CD14-positive monocyte (primary cell): ENCODE measurements at regions not wholly inside any gene's neighbourhood (a gene's known extent, or its start where the extent isn't known, plus 50 kb on each side); places are given as distances from the start of the nearest gene placed in this dataset.

ENCODE experiments used
- DNase-seq, 3 donors: peaks; one replicate each; pipeline ENCODE4 v3.0.0-alpha.2; 2011 to 2022
- H2AFZ ChIP-seq: 2 replicates; pipeline ENCODE4 v1.6.0; 2012; ENCODE audit warnings: mild to moderate bottlenecking, low read depth, low read length, inconsistent platforms; ENCODE audit not compliant: insufficient read depth, poor library complexity, severe bottlenecking
- H3K27ac ChIP-seq, 2 donors: 1 replicate in 1 of 2; 2 replicates in 1 of 2; pipeline ENCODE4 v1.5.1; 2012 to 2013; ENCODE audit warnings: low read length in 2 of 2, control low read depth in 1 of 2, inconsistent platforms in 1 of 2, low read depth in 1 of 2, mild to moderate bottlenecking in 1 of 2
- H3K27me3 ChIP-seq, 2 donors: one replicate each; pipeline versions ENCODE4 v1.6.0 to v1.6.1; 2011 to 2013; ENCODE audit warnings: low read length in 2 of 2; ENCODE audit not compliant: control insufficient read depth in 2 of 2, insufficient read depth in 2 of 2
- H3K36me3 ChIP-seq, 2 donors: replicated peaks in 1 of 2; 1 replicate in 1 of 2; 2 replicates in 1 of 2; pipeline versions ENCODE4 v1.5.1 to v1.6.1; 2012 to 2013; ENCODE audit warnings: low read length in 2 of 2, control low read depth in 1 of 2, inconsistent platforms in 1 of 2, mild to moderate bottlenecking in 1 of 2; ENCODE audit not compliant: insufficient read depth in 2 of 2, control insufficient read depth in 1 of 2
- H3K4me1 ChIP-seq, 2 donors: 1 replicate in 1 of 2; 2 replicates in 1 of 2; pipeline versions ENCODE4 v1.5.1 to v1.6.1; 2012 to 2013; ENCODE audit warnings: low read length in 2 of 2, control low read depth in 1 of 2, inconsistent platforms in 1 of 2, mild to moderate bottlenecking in 1 of 2, moderate library complexity in 1 of 2; ENCODE audit not compliant: insufficient read depth in 2 of 2, control insufficient read depth in 1 of 2
- H3K4me2 ChIP-seq: replicated peaks from 2 replicates; pipeline ENCODE3; 2012; ENCODE audit warnings: low read length, moderate library complexity, mild to moderate bottlenecking; ENCODE audit not compliant: poor library complexity, severe bottlenecking; ENCODE audit errors: extremely low read depth
- H3K4me3 ChIP-seq, 3 experiments: fragments of 200-600 bp in 1 of 3; sonication (generic) in 1 of 3; replicated peaks in 1 of 3; 1 replicate in 2 of 3; 2 replicates in 1 of 3; pipeline ENCODE4 v1.5.1; 2011 to 2013; ENCODE audit warnings: low read length in 3 of 3, mild to moderate bottlenecking in 3 of 3, control low read depth in 2 of 3, low read depth in 2 of 3, inconsistent platforms in 1 of 3, moderate library complexity in 1 of 3
- H3K79me2 ChIP-seq: 2 replicates; pipeline ENCODE4 v1.6.0; 2012; ENCODE audit warnings: mild to moderate bottlenecking, control low read depth, inconsistent platforms, low read length, moderate library complexity; ENCODE audit not compliant: insufficient read depth
- H3K9ac ChIP-seq: 2 replicates; pipeline ENCODE4 v1.6.0; 2017; ENCODE audit warnings: low read length, mild to moderate bottlenecking; ENCODE audit not compliant: insufficient read depth, poor library complexity, severe bottlenecking
- H3K9me3 ChIP-seq, 2 donors: replicated peaks in 1 of 2; 1 replicate in 1 of 2; 2 replicates in 1 of 2; pipeline versions ENCODE4 v1.5.1 to v1.6.1; 2012 to 2013; ENCODE audit warnings: low read length in 2 of 2, control low read depth in 1 of 2; ENCODE audit not compliant: control insufficient read depth in 1 of 2, insufficient read depth in 1 of 2
- H4K20me1 ChIP-seq: 2 replicates; pipeline ENCODE4 v1.6.0; 2012; ENCODE audit warnings: mild to moderate bottlenecking, low read length, control low read depth, moderate library complexity; ENCODE audit not compliant: insufficient read depth
- H3K27ac Mint-ChIP-seq, 7 donors: one replicate each; pipeline ENCODE4 v1.8.0; 2020; ENCODE audit warnings: mild to moderate bottlenecking in 7 of 7, mixed read lengths in 7 of 7, moderate library complexity in 6 of 7, inconsistent platforms in 2 of 7
- H3K27me3 Mint-ChIP-seq, 3 donors: one replicate each; pipeline ENCODE4 v1.8.0; 2021 to 2022; ENCODE audit warnings: low read depth in 3 of 3, mild to moderate bottlenecking in 3 of 3, mixed read lengths in 3 of 3, moderate library complexity in 3 of 3, inconsistent platforms in 1 of 3
- H3K36me3 Mint-ChIP-seq, 2 donors: one replicate each; pipeline ENCODE4 v1.8.0; 2020; ENCODE audit warnings: mixed read lengths in 2 of 2, inconsistent platforms in 1 of 2, mild to moderate bottlenecking in 1 of 2
- H3K4me1 Mint-ChIP-seq: one replicate; pipeline ENCODE4 v1.8.0; 2020; ENCODE audit warnings: mild to moderate bottlenecking, mixed read lengths
- H3K4me3 Mint-ChIP-seq, 2 donors: one replicate each; pipeline ENCODE4 v1.8.0; 2020; ENCODE audit warnings: mild to moderate bottlenecking in 2 of 2, mixed read lengths in 2 of 2, moderate library complexity in 1 of 2
- H3K9me3 Mint-ChIP-seq, 7 donors: one replicate each; pipeline ENCODE4 v1.8.0; 2020 to 2022; ENCODE audit warnings: mixed read lengths in 7 of 7, mild to moderate bottlenecking in 6 of 7, moderate library complexity in 6 of 7, inconsistent platforms in 2 of 7
- WGBS: methylation state at CpG from one replicate; pipeline ENCODE4 v1.1.5; 2013; ENCODE audit warnings: missing lambda C conversion rate; ENCODE audit not compliant: insufficient coverage; 5-methylcytosine and 5-hydroxymethylcytosine counted together
- intact Hi-C, 2 donors: fragments of 100-400 bp; cut with micrococcal nuclease; formaldehyde crosslinking; loops; one replicate each; pipeline versions ENCODE4 v1.15.0 to v1.15.1; 2023
- TF ChIP-seq, protein P1 (sequence below): fragments of 200-600 bp; IDR thresholded peaks from one replicate; pipeline ENCODE4 v1.8.0; 2022; ENCODE audit warnings: antibody characterized with exemption, mild to moderate bottlenecking

DNA sequence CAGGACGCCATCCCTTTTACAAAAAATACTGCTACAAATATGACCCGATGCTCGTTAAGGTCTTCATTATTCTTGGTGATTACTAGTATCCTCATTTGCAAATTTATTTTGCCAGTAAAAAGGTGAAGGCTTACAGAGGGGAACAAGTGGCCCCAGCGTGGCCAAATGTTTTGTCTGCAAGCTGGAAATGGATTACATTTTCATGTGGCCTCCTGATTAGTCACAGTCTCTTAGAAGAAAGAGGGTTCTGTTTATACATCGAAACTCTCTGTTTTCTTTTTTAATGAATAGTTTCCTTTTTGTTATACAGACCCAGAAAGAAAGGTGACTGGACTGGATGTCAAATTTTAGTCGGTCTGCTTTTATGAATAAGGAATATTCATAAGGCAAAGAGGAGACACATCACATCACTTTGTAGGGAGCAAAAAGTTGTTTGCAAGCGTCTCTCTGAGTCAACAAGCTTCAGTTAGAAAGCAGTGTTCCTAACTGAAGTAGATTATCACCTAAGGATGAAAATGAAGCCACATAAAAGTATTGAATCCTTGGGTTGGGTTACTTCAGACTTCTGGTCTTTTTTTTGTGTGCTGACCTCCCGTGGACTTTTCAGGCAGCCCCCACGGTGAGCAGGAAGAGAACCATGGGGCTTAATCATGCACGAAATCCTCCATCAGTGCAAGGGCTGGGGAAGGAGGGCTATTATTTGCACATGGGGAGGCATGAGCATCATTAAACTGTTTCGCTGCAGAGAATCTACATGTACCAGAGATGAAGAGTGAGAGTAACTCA lies 125.6 kb downstream of the ARSF start:
- Histone ChIP-seq H3K36me3 (no peaks in the 10 kb centered on the region), H3K4me3 (no peak overlapping the region), H3K4me1 (no peaks in the 10 kb centered on the region), H4K20me1 (no peaks in the 10 kb centered on the region), H3K9me3 (no peaks in the 10 kb centered on the region), H3K27me3 (no peaks in the 10 kb centered on the region), H3K27ac (no peak overlapping the region), H3K9ac (no peak overlapping the region), H3K79me2 (no peaks in the 10 kb centered on the region), H2AFZ (no peak overlapping the region), H3K4me2 (no peak overlapping the region)
- WGBS = no CpG with 5 or more reads among the region's 11 CpGs
- Mint-ChIP-seq H3K27me3 (peaks cover 0 to 2% (median 1%) of the 10 kb centered on the region in 3 donors), H3K4me1 (no peaks in the 10 kb centered on the region), H3K27ac (no peak overlapping the region), H3K36me3 (no peaks in the 10 kb centered on the region), H3K4me3 (no peak overlapping the region), H3K9me3 (peaks cover 0 to 10% (median 6%) of the 10 kb centered on the region in 7 donors)
- TF ChIP-seq, protein P1, sequence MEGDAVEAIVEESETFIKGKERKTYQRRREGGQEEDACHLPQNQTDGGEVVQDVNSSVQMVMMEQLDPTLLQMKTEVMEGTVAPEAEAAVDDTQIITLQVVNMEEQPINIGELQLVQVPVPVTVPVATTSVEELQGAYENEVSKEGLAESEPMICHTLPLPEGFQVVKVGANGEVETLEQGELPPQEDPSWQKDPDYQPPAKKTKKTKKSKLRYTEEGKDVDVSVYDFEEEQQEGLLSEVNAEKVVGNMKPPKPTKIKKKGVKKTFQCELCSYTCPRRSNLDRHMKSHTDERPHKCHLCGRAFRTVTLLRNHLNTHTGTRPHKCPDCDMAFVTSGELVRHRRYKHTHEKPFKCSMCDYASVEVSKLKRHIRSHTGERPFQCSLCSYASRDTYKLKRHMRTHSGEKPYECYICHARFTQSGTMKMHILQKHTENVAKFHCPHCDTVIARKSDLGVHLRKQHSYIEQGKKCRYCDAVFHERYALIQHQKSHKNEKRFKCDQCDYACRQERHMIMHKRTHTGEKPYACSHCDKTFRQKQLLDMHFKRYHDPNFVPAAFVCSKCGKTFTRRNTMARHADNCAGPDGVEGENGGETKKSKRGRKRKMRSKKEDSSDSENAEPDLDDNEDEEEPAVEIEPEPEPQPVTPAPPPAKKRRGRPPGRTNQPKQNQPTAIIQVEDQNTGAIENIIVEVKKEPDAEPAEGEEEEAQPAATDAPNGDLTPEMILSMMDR = no peak
- intact Hi-C loops = no loop called here
- DNase-seq = no peak

DNA sequence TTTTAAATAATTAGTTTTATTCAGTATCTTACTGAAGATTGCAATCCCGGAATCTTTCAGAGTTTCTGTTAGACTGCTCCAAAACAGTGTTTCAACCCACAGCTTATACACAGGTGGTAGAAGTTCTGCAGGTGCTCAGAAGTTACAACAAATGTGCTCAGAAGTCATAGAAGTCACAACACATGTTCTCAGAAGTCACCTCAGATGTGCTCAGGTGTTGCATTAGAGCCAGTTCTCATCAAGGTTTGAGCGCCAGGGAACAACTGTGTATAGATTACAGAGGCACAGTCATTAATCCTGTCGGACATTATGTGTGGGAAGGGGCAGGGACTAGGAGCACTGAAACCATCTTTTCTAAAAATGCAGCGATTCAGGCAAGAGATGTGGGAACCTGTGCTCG lies 124.5 kb downstream of the ARSF start:
- H3K9me3 ChIP-seq = no peaks in the 10 kb centered on the region
- TF ChIP-seq, protein P1 = no peak
- no peaks in the 10 kb centered on the region for H4K20me1 ChIP-seq
- Mint-ChIP-seq H3K27me3 (peaks cover 0 to 2% (median 1%) of the 10 kb centered on the region in 3 donors), H3K27ac (no peak overlapping the region), H3K4me3 (no peak overlapping the region), H3K4me1 (no peaks in the 10 kb centered on the region), H3K36me3 (no peaks in the 10 kb centered on the region), H3K9me3 (peaks cover 0 to 7% (median 3%) of the 10 kb centered on the region in 7 donors)
- no peaks in the 10 kb centered on the region for H3K79me2 ChIP-seq
- no peak for DNase-seq
- H3K4me2 ChIP-seq = no peak overlapping the region
- H3K9ac ChIP-seq = no peak overlapping the region
- no CpG with 5 or more reads among the region's 5 CpGs for WGBS
- H3K36me3 ChIP-seq = no peaks in the 10 kb centered on the region
- no peak overlapping the region for H2AFZ ChIP-seq
- no peaks in the 10 kb centered on the region for H3K4me1 ChIP-seq
- H3K27me3 ChIP-seq = no peaks in the 10 kb centered on the region
- H3K27ac ChIP-seq = no peak overlapping the region
- no peak overlapping the region for H3K4me3 ChIP-seq
- intact Hi-C loops = no loop called here
